ENCODE measurements at regions not wholly inside any gene's neighbourhood (a gene's known extent, or its start where the extent isn't known, plus 50 kb on each side); places are given as distances from the start of the nearest gene placed in this dataset.

- 0 out of 2 replicates have a peak, but pooled peaks have one; percentile 20 for TF ChIP-seq DMBX1 (CRISPR knock-in tag; IDR thresholded peaks at IDR 0.05; ENCODE audit: borderline replicate concordance)
These were observed 303.6 kb upstream of the LYZL1 start (continued) for GRCh38 chr10:28985137-28985885.

DNA sequence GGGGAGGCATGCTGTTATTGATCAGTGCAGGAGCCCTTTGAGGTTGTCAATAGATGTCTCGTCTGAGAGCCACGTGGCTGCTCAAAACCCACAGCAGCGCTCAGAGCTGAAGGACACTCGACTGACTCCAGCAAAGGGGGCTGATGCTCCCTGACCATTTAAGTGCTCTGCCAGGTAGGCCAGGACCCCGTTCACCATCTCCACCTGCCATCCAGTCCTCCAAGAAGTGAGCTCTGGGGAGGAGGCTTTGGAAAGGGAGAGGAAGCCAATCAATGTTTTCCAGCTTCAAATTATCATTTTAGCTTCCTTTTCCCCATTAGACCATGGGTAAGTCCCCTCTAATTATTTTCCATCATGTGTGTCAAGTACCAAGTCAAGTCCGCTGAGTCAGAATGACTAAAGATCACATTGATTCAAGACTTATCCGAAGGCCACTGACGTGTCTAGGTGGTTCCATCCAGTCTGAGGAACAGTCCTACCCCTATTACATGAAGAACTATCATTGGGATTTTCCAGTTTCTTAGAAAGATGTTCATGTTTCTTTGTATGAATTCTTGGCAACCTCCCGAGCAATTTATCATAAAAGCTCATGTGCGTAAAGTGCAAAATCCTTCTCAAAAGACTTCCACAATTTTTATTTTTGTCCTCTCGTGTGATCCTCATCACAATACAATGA, 302.6 kb upstream of the LYZL1 start:
- Histone ChIP-seq H4K20me1 (replicated peaks; ENCODE audit: control insufficient read depth, insufficient read depth, low read length) (no peaks in the 10 kb centered on the region), H3K9me3 (replicated peaks; ENCODE audit: control insufficient read depth, insufficient read depth, low read depth, low read length) (no peaks in the 10 kb centered on the region), H3K9me1 (ENCODE audit: control insufficient read depth, insufficient read depth, low read length) (no peaks in the 10 kb centered on the region), H3K79me2 (ENCODE audit: control insufficient read depth, insufficient read depth, low read length) (no peaks in the 10 kb centered on the region), H3K4me3 (no peak overlapping the region), H3K27ac (ENCODE audit: extremely low read depth, low read depth, low read length) (peak overlapping the region; percentile 30; the same call in 1 of the 3 replicates), H2AFZ (ENCODE audit: low read depth, low read length) (peak overlapping the region; percentile 52), H3K36me3 (ENCODE audit: control insufficient read depth, insufficient read depth, low read length) (no peaks in the 10 kb centered on the region), H3K4me2 (ENCODE audit: insufficient read depth, low read length) (peak overlapping the region; percentile 19; the same call in 1 of the 2 replicates), H3K27me3 (ENCODE audit: control insufficient read depth in 2 of 2, insufficient read depth in 2 of 2, low read length in 2 of 2) (no peaks in the 10 kb centered on the region), H3K9ac (ENCODE audit: insufficient read depth in 1 of 2, low read depth in 2 of 2, low read length in 2 of 2) (no peak overlapping the region), H3K4me1 (replicated peaks in 1 of 2; ENCODE audit: control insufficient read depth in 2 of 2, insufficient read depth in 2 of 2, low read length in 2 of 2) (peaks cover 8 to 31% of the 10 kb centered on the region in 2 experiments; a peak in 4 of 5 replicates)
- ATAC-seq (peak; percentile 63), FAIRE-seq (peak; percentile 74), DNase-seq (ENCODE audit: extremely low read depth in 1 of 4, low spot score in 3 of 4) (peak in 2 of 4 experiments; percentile 60 to 72)
- CTCF ChIA-PET (ENCODE audit: low intra/inter-chr PET ratio), result no interaction called here
- 33% methylated on average over 11 of the region's 11 CpGs for WGBS (ENCODE audit: insufficient coverage, low coverage, missing lambda C conversion rate)
- in situ Hi-C loops (cut with MboI), result loop anchor here (5.0 kb wide), 1 partner anchor 319 kb away; no protein-coding TSS in a partner anchor
- intact Hi-C loops (cut with micrococcal nuclease), result no loop called here
- no TSS peak for BruUV-seq (replicated peaks)
- POLR2A ChIA-PET, result interaction anchor here (0.9 to 1.0 kb wide), 2 partner anchors 71 to 319 kb away, joined by 3 read pairs; no protein-coding TSS in a partner anchor
- TF ChIP-seq, protein P1, sequence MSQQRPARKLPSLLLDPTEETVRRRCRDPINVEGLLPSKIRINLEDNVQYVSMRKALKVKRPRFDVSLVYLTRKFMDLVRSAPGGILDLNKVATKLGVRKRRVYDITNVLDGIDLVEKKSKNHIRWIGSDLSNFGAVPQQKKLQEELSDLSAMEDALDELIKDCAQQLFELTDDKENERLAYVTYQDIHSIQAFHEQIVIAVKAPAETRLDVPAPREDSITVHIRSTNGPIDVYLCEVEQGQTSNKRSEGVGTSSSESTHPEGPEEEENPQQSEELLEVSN (IDR thresholded peaks at IDR 0.05; ENCODE audit: borderline replicate concordance in 1 of 2, extremely low read depth in 1 of 2, insufficient read depth in 1 of 2, insufficient read length in 1 of 2, low read depth in 1 of 2, low read length in 1 of 2, poor library complexity in 1 of 2, severe bottlenecking in 1 of 2), result no peak
- TF ChIP-seq CCAR2 (IDR thresholded peaks at IDR 0.05; ENCODE audit: low read depth, low read length), result no peak
- no peak for TF ChIP-seq FOXJ3 (CRISPR knock-in tag; IDR thresholded peaks at IDR 0.05)
- no peak for TF ChIP-seq RBBP5 (IDR thresholded peaks at IDR 0.05; ENCODE audit: borderline replicate concordance, insufficient read depth, low read length, poor library complexity, severe bottlenecking)
- TF ChIP-seq, protein P2, sequence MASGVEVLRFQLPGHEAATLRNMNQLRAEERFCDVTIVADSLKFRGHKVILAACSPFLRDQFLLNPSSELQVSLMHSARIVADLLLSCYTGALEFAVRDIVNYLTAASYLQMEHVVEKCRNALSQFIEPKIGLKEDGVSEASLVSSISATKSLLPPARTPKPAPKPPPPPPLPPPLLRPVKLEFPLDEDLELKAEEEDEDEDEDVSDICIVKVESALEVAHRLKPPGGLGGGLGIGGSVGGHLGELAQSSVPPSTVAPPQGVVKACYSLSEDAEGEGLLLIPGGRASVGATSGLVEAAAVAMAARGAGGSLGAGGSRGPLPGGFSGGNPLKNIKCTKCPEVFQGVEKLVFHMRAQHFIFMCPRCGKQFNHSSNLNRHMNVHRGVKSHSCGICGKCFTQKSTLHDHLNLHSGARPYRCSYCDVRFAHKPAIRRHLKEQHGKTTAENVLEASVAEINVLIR (CRISPR knock-in tag; IDR thresholded peaks at IDR 0.05), result no peak
- TF ChIP-seq ARHGAP35 (IDR thresholded peaks at IDR 0.05; ENCODE audit: partially characterized antibody), result no peak
- TF ChIP-seq KDM4B (IDR thresholded peaks at IDR 0.05; ENCODE audit: borderline replicate concordance in 2 of 2, low read depth in 1 of 2), result no peak
- TF ChIP-seq, protein P3, sequence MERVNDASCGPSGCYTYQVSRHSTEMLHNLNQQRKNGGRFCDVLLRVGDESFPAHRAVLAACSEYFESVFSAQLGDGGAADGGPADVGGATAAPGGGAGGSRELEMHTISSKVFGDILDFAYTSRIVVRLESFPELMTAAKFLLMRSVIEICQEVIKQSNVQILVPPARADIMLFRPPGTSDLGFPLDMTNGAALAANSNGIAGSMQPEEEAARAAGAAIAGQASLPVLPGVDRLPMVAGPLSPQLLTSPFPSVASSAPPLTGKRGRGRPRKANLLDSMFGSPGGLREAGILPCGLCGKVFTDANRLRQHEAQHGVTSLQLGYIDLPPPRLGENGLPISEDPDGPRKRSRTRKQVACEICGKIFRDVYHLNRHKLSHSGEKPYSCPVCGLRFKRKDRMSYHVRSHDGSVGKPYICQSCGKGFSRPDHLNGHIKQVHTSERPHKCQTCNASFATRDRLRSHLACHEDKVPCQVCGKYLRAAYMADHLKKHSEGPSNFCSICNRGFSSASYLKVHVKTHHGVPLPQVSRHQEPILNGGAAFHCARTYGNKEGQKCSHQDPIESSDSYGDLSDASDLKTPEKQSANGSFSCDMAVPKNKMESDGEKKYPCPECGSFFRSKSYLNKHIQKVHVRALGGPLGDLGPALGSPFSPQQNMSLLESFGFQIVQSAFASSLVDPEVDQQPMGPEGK (CRISPR knock-in tag; IDR thresholded peaks at IDR 0.05; ENCODE audit: borderline replicate concordance), result no peak
- TF ChIP-seq ZBED1 (IDR thresholded peaks at IDR 0.05), result no peak
- peak; percentile 79; the same call in 1 of the 2 replicates for TF ChIP-seq ZNF584 (CRISPR knock-in tag; IDR thresholded peaks at IDR 0.05; ENCODE audit: low read depth)
- no peak for TF ChIP-seq EZH2 (IDR thresholded peaks at IDR 0.05; ENCODE audit: borderline replicate concordance, low read depth, low read length)
- TF ChIP-seq ZSCAN29 (IDR thresholded peaks at IDR 0.05), result no peak
- no peak for TF ChIP-seq ILF3 (IDR thresholded peaks at IDR 0.05; ENCODE audit: borderline replicate concordance)
